Neural progenitor cell (in vitro differentiated cells): ENCODE measurements at regions not wholly inside any gene's neighbourhood (a gene's known extent, or its start where the extent isn't known, plus 50 kb on each side); places are given as distances from the start of the nearest gene placed in this dataset.

Source experiments
- EZH2 ChIP-seq: fragments of 200-600 bp; sonication (generic); IDR thresholded peaks from 2 replicates; pipeline ENCODE4 v1.6.1; 2017; ENCODE audit warnings: antibody characterized with exemption, mild to moderate bottlenecking, moderate library complexity
- EZH2phosphoT487 ChIP-seq: fragments of 200-600 bp; sonication (generic); IDR thresholded peaks from 2 replicates; pipeline ENCODE4 v1.6.1; 2017; ENCODE audit warnings: antibody characterized with exemption
- TF ChIP-seq, protein P1 (sequence below): fragments of 200-600 bp; sonication (generic); IDR thresholded peaks from 2 replicates; pipeline ENCODE4 v1.5.1; 2017; ENCODE audit warnings: antibody characterized with exemption, mild to moderate bottlenecking

DNA sequence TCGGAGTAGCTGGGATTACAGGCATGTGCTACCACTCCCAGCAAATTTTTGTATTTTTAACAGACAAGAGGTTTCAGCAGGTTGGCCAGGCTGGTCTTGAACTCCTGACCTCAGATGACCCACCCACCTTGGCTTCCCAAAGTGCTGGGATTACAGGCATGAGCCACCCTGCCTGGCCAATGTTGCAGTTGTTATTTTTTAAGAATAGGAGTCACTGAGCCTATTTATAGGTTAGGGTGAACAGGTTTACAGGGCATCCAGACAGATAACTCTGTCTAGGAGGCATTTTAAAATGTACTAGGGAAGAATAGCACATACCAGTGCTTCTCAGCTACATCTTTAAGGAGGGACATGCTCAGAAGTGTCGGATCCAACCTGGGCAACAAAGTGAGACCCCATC lies 60.1 kb upstream of the BNC2 start:
- TF ChIP-seq, protein P1, sequence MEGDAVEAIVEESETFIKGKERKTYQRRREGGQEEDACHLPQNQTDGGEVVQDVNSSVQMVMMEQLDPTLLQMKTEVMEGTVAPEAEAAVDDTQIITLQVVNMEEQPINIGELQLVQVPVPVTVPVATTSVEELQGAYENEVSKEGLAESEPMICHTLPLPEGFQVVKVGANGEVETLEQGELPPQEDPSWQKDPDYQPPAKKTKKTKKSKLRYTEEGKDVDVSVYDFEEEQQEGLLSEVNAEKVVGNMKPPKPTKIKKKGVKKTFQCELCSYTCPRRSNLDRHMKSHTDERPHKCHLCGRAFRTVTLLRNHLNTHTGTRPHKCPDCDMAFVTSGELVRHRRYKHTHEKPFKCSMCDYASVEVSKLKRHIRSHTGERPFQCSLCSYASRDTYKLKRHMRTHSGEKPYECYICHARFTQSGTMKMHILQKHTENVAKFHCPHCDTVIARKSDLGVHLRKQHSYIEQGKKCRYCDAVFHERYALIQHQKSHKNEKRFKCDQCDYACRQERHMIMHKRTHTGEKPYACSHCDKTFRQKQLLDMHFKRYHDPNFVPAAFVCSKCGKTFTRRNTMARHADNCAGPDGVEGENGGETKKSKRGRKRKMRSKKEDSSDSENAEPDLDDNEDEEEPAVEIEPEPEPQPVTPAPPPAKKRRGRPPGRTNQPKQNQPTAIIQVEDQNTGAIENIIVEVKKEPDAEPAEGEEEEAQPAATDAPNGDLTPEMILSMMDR: no peak
- TF ChIP-seq EZH2phosphoT487 (no peak), EZH2 (no peak)
